Hepatocyte (in vitro differentiated cells): ENCODE measurements at regions not wholly inside any gene's neighbourhood (a gene's known extent, or its start where the extent isn't known, plus 50 kb on each side); places are given as distances from the start of the nearest gene placed in this dataset.

Source experiments
- DNase-seq: peaks from one replicate; pipeline ENCODE4 v3.0.0-alpha.2; 2016; ENCODE audit warnings: low spot score
- H2AFZ ChIP-seq: fragments of 200-600 bp; sonication (generic); 2 replicates; pipeline ENCODE4 v1.6.0; 2016; ENCODE audit warnings: antibody characterized with exemption, mild to moderate bottlenecking
- H3K27ac ChIP-seq: fragments of 200-600 bp; sonication (generic); 2 replicates; pipeline ENCODE4 v1.5.1; 2016; ENCODE audit warnings: mild to moderate bottlenecking
- H3K27me3 ChIP-seq: fragments of 200-600 bp; sonication (generic); 2 replicates; pipeline ENCODE4 v1.6.1; 2016
- H3K36me3 ChIP-seq: fragments of 200-600 bp; sonication (generic); replicated peaks from 2 replicates; pipeline ENCODE4 v1.5.1; 2016; ENCODE audit warnings: low read depth; ENCODE audit not compliant: insufficient read depth
- H3K4me1 ChIP-seq: fragments of 200-600 bp; sonication (generic); 2 replicates; pipeline ENCODE4 v1.5.1; 2016; ENCODE audit warnings: mild to moderate bottlenecking, moderate library complexity; ENCODE audit not compliant: insufficient read depth
- H3K4me2 ChIP-seq: fragments of 200-600 bp; sonication (generic); 2 replicates; pipeline ENCODE4 v1.6.0; 2016
- H3K4me3 ChIP-seq: fragments of 200-600 bp; sonication (generic); 2 replicates; pipeline ENCODE4 v1.5.1; 2016; ENCODE audit warnings: mild to moderate bottlenecking
- H3K79me2 ChIP-seq: fragments of 200-600 bp; sonication (generic); 2 replicates; pipeline ENCODE4 v1.6.0; 2017; ENCODE audit warnings: mild to moderate bottlenecking
- H3K9me2 ChIP-seq: fragments of 200-600 bp; sonication (generic); replicated peaks from 2 replicates; pipeline ENCODE4 v1.6.0; 2017; ENCODE audit warnings: mild to moderate bottlenecking; ENCODE audit not compliant: insufficient read depth
- H3K9me3 ChIP-seq: fragments of 200-600 bp; sonication (generic); 2 replicates; pipeline ENCODE4 v1.5.1; 2016; ENCODE audit warnings: low read depth, mild to moderate bottlenecking
- H4K20me1 ChIP-seq: fragments of 200-600 bp; sonication (generic); 2 replicates; pipeline ENCODE4 v1.6.0; 2016; ENCODE audit warnings: mild to moderate bottlenecking; ENCODE audit not compliant: insufficient read depth, poor library complexity, severe bottlenecking
- EZH2 ChIP-seq: fragments of 200-600 bp; sonication (generic); IDR thresholded peaks from 2 replicates; pipeline ENCODE4 v1.6.1; 2016; ENCODE audit warnings: antibody characterized with exemption, mild to moderate bottlenecking, borderline replicate concordance
- EZH2phosphoT487 ChIP-seq: fragments of 200-600 bp; sonication (generic); IDR thresholded peaks from one replicate; pipeline ENCODE4 v1.6.1; 2018; ENCODE audit warnings: antibody characterized with exemption, mild to moderate bottlenecking, low read depth, moderate library complexity; ENCODE audit not compliant: unreplicated experiment, severe bottlenecking
- WGBS: methylation state at CpG from one replicate; pipeline ENCODE4 v1.1.6; 2016; ENCODE audit warnings: low lambda C conversion rate; ENCODE audit errors: missing lambda C conversion rate; 5-methylcytosine and 5-hydroxymethylcytosine counted together
- TF ChIP-seq, protein P1 (sequence below): fragments of 200-600 bp; sonication (generic); IDR thresholded peaks from 2 replicates; pipeline ENCODE4 v1.5.1; 2016; ENCODE audit warnings: antibody characterized with exemption, mild to moderate bottlenecking; ENCODE audit not compliant: poor library complexity

DNA sequence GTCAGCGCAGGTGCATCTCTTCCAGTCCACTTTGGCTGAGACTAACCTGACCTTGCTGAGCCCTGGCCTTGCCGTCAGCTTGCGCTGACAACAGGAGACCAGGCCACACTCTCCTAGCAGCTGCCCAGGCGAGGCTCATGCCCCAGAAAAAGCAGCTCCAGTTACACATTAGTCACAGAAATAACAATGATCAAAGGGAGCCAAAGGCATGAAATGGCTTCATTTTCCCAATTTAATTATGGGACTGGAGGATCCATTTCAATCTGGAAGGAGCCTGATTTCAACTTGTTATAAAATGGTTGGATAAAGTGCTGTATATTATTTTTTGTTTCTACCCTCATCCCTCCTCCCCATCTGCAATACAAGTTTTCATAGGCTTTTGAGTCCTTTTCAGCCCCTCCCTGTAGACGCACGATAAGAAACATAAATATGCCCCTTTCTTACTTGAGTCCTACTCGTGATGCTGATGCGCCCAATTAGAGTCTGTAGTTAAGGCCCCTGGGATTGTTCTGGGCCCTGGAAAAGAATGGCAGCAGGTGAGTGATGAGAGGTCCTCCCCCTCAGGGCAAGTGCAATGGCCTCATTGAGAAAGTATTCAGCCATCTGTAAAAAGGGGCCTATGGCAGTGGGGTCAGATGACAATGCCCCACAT is 376.0 kb downstream of the C12orf75 start:
- H3K9me3 ChIP-seq = no peaks in the 10 kb centered on the region
- TF ChIP-seq, protein P1, sequence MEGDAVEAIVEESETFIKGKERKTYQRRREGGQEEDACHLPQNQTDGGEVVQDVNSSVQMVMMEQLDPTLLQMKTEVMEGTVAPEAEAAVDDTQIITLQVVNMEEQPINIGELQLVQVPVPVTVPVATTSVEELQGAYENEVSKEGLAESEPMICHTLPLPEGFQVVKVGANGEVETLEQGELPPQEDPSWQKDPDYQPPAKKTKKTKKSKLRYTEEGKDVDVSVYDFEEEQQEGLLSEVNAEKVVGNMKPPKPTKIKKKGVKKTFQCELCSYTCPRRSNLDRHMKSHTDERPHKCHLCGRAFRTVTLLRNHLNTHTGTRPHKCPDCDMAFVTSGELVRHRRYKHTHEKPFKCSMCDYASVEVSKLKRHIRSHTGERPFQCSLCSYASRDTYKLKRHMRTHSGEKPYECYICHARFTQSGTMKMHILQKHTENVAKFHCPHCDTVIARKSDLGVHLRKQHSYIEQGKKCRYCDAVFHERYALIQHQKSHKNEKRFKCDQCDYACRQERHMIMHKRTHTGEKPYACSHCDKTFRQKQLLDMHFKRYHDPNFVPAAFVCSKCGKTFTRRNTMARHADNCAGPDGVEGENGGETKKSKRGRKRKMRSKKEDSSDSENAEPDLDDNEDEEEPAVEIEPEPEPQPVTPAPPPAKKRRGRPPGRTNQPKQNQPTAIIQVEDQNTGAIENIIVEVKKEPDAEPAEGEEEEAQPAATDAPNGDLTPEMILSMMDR = no peak
- TF ChIP-seq EZH2phosphoT487 (no peak), EZH2 (no peak)
- no peaks in the 10 kb centered on the region for H3K9me2 ChIP-seq
- H2AFZ ChIP-seq = no peak overlapping the region
- no peaks in the 10 kb centered on the region for H3K36me3 ChIP-seq
- no peaks in the 10 kb centered on the region for H3K27me3 ChIP-seq
- H3K4me3 ChIP-seq = no peak overlapping the region
- no peak overlapping the region for H3K27ac ChIP-seq
- no peak overlapping the region for H3K4me2 ChIP-seq
- H3K4me1 ChIP-seq = no peaks in the 10 kb centered on the region
- no peaks in the 10 kb centered on the region for H3K79me2 ChIP-seq
- no peak for DNase-seq
- 80% methylated on average over 8 of the region's 8 CpGs for WGBS
- no peaks in the 10 kb centered on the region for H4K20me1 ChIP-seq

DNA sequence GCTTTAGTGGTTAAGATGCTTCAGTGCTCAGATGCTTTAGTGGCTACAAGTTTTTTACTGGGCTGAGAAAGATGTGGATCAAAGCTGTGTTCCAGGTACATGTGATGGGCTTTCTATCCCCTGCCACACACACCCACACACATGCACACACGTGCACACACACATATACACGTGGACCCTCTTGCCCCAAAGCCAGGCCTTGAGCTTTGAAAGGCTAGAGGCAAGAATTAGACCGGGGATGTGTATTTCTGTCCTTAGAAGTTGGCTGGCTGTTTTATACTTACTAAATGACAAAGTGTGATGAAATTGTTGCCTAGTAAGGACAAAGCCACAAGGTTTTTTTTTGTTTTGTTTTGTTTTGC is 376.5 kb downstream of the C12orf75 start:
- no peaks in the 10 kb centered on the region for H3K79me2 ChIP-seq
- H4K20me1 ChIP-seq = no peaks in the 10 kb centered on the region
- no peak overlapping the region for H3K4me3 ChIP-seq
- TF ChIP-seq, protein P1 = no peak
- no peak for TF ChIP-seq EZH2
- no peak for TF ChIP-seq EZH2phosphoT487
- H3K9me2 ChIP-seq = no peaks in the 10 kb centered on the region
- H3K27me3 ChIP-seq = no peaks in the 10 kb centered on the region
- no peak overlapping the region for H3K4me2 ChIP-seq
- H3K4me1 ChIP-seq = no peaks in the 10 kb centered on the region
- H3K9me3 ChIP-seq = no peaks in the 10 kb centered on the region
- WGBS = 83% methylated on average over 3 of the region's 3 CpGs
- H3K36me3 ChIP-seq = no peaks in the 10 kb centered on the region
- H2AFZ ChIP-seq = no peak overlapping the region
- DNase-seq = no peak
- no peak overlapping the region for H3K27ac ChIP-seq

DNA sequence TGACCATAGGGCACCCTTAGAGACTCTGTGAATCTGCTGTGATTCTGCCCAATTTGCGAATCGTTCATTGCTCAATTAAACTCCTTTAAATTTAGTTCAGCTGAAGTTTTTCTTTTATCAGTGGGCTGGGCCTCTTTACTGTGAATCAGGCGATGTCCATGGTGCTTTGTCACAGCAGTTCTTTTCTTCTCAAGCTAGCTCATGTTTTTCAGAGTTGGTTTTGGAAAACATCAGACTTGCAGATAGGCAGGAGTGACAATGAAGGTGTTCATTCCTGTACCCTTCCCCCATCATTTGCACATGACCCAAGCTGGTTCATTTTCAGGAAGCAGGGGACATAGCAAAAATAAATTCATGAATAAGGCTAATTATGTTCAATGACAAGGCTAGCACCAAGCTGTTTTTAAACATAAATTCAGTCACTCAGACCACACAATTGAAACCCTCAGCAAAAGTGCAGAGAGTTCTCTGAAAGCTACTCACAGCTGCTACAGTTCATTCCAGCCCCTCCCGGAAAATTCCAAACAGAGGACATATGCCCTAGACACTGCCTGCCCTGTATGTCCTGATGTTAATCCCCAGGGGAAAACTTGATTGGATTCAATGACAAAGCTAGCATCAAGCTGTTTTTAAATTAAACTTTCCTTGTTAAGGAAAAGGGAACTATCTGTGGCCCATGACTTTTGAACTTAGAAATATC is 383.3 kb downstream of the C12orf75 start:
- no peak for DNase-seq
- Histone ChIP-seq H3K9me3 (no peaks in the 10 kb centered on the region), H3K4me3 (no peak overlapping the region), H3K79me2 (no peaks in the 10 kb centered on the region), H2AFZ (no peak overlapping the region), H3K9me2 (no peaks in the 10 kb centered on the region), H3K27ac (no peak overlapping the region), H3K27me3 (peaks cover 4% of the 10 kb centered on the region), H3K36me3 (no peaks in the 10 kb centered on the region), H3K4me1 (no peaks in the 10 kb centered on the region), H3K4me2 (no peak overlapping the region), H4K20me1 (no peaks in the 10 kb centered on the region)
- TF ChIP-seq, protein P1 = no peak
- TF ChIP-seq EZH2phosphoT487 (no peak), EZH2 (no peak)
- WGBS = 89% methylated on average over 4 of the region's 4 CpGs
